Stimulated activated CD4-positive, alpha-beta T cell treated with anti-CD3 and anti-CD28 coated beads, Interleukin-4, amount 100 ng/mL, for 24 hours (primary cell): ENCODE measurements at regions not wholly inside any gene's neighbourhood (a gene's known extent, or its start where the extent isn't known, plus 50 kb on each side); places are given as distances from the start of the nearest gene placed in this dataset.

Experiments
- DNase-seq: peaks from one replicate; pipeline ENCODE4 v3.0.0-alpha.2; 2020

DNA sequence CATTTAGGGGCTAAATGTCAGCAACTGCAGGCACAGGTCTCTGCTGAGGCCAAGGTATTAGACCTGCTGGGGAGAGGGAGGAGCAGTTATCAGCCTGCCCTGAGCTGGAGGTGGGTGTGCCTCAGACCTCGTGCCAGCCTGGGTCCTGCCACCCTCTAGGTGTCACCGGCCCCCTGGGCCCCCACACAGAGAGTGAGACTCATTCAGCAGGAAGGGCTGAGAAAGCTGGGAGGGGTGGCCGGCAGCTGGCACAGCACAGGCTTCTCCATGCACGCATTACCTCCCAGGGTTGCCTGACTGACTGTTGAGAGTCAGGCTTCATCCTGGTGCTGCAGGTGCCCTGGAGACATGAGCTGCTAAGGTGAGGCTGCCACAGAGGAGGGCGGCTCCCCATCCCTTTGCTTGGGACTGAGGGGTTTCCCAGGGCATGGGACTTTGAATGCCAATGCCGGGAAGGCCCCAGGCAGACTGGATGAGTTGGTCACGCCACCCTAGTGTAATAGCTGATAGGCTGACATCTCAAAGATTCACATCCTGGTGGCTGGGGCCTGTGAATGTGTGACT is 75.3 kb upstream of the C14orf180 start:
- no peak for DNase-seq

DNA sequence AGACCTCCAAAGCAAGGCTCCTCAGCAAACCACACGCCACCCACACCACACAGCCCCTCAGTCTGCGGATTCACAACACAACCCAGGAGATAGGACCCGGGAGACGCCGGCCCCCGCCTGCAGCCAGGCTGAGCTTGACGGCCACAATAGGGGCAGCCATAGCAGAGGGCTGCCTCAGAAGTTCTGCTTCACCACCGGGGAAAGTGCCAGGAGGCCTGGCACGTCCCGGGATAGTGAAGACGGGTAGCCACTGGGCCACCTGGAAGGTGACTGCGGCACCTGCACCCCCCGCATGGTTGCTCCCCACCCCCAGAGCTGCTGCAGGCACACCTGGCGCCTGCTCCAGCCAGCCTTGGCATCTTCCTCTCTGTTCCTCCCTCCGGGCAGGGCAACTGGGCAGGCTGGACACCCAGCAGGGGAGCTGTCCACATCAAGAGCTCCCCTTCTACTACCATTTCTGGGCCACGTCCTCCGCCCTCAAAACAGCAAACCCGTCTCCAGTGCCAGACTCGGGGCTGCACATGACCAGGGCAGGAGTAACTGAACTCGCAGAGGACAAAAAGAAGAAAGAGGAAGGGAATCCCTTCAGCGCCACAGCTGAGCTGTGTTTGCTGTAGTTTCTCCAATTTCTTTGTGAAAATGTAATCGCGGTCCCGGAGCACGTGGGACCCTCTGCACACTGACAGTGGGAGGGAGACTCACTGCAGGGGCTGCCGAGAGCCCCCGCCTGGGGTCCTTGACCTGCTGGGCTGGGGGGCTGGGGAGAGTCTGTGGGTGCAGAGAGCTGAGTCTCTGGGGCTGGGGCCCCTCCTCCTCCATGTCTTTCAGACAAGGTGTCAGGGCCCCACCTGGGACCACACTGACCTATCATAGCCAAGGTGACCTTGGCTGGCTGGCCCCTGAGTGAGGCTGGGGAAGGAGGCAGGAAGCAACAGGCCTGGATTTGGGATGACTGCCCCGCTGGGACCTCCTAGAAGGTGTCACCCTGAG is 74.2 kb upstream of the C14orf180 start:
- DNase-seq: no peak

DNA sequence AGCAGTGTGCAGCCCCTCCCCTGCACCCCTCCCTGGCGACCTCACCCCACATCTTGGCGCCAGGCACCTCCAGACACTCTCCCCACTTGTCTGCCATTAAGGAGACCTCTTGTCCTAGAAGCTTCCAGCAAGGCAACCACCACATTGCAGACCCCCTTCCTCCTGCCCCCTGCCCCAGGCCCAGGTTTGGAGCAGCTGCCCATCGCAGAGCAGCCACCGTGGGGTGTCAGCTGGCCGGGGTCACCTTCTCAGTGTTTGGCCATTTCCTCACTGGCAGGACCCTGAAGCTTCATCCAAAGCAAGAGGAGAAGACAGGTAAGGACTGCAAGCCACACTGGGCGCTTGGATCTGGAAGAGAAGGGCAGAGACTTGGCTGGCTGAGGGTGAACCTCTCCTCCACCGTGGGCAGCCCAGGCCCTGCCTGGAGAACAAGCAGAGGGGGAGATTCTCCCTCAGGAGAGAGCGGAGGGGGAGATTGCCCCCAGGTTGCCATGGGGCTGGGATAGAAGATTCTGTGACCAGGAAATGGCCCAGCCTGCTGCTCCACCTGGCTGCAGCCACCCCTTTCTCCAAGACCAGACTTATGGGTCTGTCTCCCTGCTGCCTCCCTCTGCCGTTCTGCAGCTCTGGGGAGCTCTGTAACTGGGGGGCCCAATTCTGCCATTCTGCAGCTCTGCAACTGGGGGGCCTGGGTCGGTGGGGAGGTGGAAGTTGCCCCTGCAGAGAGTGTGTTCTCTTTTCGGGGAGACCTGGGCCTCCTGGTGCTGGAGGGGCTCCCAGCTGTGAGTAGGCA is 72.9 kb upstream of the C14orf180 start:
- DNase-seq: no peak

DNA sequence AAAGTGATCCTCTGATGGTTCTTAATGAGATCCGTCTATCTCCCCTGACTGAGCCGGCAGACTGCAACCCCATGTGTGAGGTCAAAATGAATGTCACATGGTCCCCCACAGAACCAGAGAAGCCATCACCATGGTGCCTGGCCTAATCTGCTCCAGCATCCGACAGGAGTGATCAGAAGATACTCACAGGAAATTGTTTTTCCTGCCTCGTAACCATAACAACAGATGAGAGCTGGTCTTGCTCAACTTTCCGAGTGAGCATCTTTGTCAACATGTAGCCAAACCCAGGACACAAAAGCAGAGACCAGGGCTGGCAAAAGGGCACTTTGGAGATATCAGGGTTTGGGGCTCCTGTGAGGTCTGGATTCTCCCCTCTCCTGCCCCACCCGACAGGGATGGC is 72.1 kb upstream of the C14orf180 start:
- DNase-seq: no peak

DNA sequence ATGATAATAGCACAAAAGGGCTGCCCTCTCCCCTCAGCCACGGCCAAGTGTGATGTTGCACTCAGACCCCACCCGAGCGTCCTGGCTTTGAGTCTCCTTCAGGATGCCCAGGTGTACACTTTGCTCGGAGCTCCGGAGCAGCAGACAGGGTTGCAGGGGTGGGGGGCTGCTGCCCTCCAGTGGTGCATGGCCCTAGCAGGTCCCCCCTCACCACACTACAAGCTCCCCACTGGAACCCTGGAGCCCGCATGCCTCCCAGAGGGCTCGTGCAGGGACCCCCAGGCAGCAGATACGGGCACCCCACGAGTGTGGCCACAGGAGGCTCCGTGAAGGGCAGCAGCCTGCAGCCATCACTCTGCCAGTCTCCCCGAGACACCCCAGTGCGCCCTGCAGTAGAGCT is 69.9 kb upstream of the C14orf180 start:
- DNase-seq: no peak

DNA sequence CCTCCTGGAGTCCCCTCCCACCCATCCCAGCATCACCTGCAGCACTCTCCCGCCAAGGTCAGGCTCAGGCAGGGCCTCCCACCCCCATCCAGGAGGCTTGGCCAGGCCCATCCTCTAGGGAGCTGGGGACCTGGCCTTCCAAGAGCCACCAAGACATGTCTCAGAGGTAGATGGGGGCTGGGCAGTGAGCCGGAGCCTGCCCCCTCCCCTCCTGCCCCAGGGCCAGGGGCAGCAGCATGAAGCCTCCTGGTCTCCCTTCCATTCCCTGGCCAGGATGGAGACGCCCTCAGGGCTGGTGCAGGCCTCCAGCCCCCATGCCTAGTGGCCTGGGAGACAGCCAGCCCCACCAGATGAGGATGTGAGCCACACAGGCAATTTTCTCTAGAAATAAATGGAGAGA is 69.3 kb upstream of the C14orf180 start:
- no peak for DNase-seq

DNA sequence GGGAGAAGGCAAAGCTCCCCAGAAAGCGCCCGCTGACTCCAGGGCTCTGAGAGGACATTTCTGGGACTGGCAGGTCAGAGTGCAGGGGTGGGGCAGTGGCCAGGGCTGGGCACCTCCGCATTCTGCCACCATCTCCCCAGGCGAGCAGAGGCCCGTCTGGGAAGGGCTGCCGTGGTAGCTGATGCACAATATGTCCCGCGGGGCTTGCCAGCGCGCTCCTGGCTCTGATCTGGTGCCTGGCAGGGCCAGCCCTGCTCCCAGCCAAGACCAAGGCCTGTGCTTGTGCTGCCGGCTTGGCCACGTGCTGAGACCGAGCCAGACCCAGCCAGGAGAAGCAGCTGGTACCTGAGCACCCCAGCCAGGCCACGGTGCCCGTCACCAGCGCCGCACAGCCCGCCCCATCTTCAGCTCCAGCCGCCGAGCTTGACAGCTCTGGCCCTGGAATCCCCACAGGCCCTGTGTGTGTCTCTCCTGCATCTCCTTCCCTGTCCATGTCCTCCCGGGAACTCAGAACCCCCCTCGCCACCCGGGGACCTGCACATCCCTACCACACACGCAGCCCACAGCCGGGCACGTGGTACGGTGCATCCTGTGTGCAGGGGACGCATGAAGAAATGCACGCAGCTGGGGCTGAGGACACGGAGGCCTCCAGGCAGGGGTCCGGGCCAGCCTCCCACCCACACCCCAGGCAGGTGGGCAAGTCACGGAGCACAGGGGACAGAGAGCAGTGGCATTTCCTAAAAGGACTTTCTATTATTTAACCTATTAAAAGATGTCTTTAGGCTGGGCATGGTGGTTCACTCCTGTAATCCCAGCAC is 68.6 kb upstream of the C14orf180 start:
- no peak for DNase-seq

DNA sequence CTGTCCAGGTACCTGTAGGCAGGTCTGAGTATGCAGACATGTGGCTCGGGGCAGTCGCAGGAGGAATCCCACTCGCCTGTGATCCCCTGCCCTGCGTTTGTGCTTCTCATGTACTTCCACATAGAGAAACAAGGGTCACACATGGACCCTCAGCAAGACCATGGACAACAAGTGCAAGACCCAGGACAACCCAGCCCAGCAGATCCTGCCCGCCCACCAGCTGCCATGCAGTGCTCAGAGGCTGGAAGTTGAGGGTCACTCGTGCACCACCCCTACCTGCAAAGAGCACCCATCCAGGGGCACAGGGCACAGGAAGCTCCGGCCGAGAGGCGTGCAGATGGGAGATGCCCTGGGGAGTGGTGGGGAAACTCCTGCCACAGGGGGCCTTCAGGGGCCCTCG is 67.5 kb upstream of the C14orf180 start:
- DNase-seq: no peak

DNA sequence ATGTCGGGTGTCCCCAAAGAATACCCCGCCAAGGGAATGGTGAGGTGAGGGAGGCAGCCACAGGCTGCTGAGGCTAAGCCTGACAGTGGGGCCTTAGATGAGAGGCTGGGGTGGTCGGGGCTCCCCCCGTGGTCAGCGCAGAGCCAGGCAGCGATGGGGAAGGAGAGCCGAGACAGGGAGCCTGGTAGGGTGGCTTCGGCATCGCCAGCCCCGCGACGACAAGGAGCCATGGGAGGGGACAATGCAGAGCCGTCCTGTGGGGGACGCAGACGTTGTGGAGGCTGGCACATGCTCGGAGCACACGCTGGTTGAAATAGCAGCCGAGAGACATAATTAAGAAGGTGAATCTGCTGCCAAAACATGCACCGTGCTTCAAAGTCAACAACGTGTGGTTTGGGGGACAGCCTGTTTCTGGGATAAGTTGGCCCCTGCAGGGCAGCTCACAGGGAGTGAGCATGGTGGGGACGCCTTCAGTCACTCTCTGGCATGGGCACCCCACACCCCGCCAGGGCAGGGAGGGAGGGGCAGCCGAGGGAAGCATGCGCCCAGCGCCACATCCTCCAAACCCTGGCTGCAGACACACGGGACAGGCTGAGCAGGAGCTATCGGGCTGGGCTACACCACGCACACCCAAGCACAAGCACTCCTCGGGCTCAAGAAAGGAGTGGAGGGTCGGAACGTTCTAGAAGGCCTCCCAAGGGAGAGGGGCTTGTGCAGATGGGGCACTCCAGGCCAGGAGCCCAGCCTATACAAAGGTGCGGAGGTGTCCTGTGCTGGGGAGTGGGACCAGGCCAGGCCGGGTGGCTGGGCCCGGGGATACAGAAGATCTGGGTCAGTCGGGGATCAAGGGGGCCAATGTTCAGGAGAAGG is 66.6 kb upstream of the C14orf180 start:
- no peak for DNase-seq

DNA sequence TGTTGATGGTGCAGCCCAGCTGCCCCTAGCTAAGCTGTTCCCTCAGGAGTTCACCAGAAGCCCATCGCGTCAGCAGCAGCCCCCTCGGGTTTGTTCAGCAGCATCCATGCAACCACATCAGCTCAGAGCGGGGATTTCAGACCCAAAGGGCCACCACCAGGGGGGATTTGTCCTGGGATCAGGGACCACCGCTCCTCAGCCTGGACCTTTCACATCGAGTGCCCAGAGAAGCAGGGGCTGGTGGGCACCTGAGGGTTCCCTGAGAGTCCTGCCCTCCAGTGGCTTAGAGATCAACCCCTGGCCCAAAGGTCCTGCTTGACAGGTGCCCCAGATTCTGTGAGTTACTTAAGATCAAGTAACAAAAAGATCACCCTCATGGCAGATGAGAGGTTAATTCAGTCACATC is 65.9 kb upstream of the C14orf180 start:
- DNase-seq: no peak

DNA sequence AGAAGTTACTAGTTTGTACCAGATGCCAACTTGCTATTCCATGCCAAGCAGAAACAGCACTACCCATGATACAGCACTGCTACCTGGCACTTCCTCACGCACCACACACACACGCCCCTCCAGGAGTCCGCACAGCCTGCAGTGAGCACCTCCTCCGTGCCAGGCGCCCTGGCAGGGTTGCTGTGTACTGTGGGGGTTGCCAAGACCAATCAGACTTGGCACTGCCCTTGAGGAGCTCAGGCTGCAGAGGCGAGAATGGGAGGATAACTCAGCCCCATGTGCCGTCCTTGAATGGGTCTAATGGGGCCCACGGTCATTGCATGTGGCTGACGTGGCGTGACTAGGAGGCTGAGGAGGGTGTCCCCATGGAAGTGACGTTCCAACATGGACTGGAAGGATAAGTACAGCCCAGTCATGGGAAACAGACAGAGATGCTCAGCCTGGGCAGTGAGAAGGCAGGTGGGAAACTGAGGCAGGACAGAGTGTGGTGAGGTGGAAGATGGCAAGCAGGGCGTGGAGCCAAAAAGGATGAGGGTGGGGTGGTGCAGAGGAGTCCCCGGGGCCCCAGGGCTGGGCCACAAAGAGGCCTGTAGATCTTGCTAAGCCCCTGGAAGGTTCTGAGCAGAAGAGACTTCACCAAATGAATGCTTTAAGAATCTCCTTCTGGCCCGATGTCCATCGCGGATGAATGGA is 65.3 kb upstream of the C14orf180 start:
- no peak for DNase-seq

DNA sequence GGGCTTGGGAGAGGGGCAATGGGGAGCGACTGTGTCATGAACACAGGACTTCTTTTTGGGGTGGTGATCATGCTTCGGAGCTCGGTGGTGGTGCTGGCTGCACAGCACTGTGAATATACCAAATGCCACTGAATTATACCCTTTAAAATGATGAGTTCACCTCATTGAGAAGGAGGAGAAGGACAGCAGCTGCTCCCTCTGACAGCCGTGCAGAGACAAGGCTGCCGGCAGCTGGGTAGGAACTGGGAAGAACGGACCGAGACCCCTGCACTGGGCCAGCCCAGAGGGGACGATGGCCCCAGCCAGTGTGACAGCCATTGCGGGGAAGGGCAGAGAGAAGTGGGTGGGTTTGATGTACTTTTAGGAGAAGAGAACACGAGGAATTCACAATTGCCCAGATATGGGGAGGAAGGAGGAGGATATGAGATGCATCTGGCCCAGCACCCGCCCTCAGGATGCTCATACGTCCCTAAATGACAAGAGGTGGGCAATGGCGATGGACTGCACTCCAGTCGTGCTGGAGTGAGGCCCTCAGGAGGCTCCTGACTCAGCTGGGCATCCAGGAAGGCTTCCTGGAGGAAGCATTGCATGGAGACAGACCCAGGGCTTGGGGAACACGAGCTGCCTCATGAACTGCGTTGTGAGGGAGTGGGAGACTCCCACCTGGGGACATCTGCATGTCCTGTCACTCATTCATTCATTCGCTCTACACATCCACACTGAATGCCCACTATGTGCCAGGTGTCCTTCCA is 64.3 kb upstream of the C14orf180 start:
- DNase-seq: no peak

DNA sequence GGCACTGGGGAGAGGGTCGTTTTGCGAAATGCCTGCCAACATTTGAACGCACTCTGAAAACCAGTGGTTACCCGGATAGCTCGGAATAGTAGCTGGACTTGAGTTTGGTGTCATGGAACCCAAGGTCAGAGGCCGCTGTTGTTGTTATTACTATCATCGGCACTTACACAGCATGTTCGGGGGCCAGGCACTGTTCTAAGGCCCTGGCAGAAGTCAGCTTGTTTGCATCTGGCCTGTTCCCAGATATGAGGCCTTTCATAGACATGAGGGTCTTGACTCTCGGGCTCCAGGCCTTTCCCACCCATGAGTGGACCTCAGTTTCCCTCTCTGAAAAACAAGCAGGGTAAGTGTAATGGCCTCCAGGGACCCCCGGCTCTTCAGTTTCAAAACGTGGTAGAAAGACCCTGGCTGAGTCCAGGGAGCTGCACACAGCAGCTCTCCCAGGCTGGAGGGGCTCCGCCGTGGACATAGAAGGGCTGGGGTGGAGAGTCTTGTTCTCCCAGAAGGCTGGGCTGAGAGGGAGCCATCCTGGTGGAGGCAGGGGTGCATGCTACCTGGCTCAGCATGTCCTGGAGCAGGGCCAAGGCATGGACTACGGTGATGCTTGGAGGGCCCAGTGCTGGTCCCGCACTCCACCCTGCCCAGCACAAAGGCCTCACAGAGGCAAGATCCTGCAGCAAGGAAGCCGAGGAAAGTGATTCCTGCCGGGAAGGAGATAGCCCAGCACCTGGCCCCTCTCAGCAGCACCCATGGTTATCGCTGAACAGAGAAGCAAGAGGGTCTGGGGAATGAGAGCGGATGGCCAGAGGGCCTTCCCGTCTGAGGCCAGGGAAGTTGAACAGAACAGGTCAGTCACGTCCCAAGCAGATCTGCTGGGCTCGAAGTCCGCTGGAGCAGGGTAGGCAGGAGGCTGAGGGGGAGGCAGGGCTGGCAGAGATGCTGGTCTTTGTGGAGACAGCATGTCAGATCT is 63.5 kb upstream of the C14orf180 start:
- no peak for DNase-seq

DNA sequence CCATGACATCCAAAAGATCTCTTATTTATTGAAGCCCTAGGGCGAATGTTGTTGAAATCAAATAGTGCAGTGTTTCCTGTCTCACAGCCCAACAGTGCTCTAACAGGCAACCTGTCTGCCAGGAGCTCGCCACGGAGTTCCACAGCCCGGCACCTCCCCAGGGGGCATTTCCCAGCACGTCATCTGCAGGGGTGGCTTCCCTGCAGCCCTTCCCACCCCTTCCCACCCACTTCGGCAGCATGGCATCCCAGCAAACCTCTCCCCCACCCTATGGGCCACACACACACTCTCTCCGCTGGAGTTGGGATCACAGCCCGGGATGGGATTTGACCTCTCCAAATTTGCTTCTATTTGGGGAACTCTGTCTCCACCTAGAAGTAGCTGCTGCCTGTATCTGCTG is 62.7 kb upstream of the C14orf180 start:
- no peak for DNase-seq

DNA sequence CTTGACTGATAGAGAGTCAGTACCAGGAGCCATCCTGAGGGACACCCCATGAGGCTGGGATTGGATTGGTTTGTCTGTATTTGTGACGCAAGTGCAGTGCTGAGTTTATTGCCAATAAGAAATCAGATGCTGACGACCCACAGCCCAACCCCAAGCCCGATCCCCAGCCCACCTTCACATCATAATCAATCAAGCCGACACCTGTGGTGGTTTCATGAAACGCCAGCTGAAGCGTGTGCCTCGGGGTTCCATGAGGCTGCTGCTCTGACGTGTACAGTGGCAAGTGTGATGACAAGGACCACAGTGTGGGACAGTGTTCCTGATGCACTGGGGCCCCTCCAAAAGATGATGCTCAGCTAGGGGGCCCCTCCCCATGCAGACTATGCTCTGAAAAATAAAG is 62.1 kb upstream of the C14orf180 start:
- no peak for DNase-seq

DNA sequence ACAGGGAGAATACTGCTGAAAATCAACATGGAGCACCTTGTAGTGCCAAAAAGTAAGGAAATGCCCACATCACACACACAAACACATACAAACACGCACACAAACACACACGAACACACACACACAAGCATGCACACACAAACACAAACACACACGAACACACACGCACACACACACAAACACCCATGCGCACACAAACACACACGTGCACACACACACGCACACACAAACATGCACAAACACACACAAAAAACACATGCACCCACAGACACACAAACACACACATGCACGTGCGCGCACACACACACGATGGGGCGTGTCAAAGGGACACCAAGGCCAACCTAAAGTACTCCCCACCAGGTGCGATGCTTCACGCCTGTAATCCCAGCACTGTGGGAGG is 61.7 kb upstream of the C14orf180 start:
- no peak for DNase-seq

DNA sequence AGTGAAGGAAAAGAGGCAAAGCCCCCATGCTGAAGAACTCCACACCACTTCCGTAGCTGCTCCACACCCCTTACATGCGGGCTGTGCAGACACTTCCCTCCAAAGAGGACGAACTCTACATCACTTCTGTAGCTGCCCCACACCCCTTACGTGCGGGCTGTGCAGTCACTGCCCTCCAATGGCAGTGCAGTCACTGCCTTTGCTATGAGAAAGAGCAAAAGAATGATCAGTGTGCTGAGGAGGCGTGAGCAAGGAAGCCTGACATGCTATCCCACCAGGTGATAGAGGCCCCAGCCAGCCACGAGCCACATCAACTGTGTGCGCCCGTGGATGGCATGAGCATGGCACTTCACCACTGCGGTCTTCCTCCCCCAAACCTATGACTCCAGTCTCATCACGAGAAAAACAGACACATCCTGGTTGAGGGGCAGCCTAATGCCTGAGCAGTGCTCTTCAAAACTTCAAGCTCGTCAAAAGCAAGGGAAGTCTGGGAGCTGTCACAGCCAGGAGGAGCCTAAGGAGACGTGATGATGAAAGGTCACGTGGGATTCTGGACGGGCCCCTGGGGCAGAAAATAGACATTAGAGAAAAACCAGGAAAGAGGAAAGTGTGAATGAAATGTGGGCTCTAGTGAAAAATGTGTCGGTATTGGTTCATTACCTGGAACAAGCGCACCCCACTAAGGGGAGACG is 60.8 kb upstream of the C14orf180 start:
- DNase-seq: no peak

DNA sequence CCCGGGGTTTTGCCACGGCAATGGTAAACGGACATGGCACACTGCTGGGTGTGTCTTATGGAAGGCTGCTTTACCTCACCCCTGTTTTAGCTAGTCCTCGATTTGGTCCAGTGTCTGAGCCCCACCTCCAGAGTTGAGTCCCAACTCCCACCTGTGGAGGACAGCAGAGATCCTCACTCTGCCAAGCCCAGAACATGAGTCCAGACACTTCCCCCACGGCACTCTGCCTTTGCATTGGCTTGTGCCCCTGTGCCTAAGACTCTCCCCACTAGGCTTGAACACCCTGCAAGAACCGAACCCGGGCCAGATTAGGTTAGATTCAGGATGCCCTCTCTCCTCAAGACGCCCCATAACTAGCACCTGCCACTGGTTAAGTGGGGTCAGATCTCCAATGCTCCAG is 59.8 kb upstream of the C14orf180 start:
- no peak for DNase-seq
